NCI-H2227 (cell line): ENCODE measurements at regions not wholly inside any gene's neighbourhood (a gene's known extent, or its start where the extent isn't known, plus 50 kb on each side); places are given as distances from the start of the nearest gene placed in this dataset.
"Not testable (repeated sequence)": the region's sequence is repeated elsewhere in the genome, so short reads cannot be mapped to it uniquely, and the experiment has no call there.

Experiments
- DNase-seq: peaks from one replicate; lab custom pipeline; 2025; ENCODE audit not compliant: unreplicated experiment; lab: John Stamatoyannopoulos, UW

DNA sequence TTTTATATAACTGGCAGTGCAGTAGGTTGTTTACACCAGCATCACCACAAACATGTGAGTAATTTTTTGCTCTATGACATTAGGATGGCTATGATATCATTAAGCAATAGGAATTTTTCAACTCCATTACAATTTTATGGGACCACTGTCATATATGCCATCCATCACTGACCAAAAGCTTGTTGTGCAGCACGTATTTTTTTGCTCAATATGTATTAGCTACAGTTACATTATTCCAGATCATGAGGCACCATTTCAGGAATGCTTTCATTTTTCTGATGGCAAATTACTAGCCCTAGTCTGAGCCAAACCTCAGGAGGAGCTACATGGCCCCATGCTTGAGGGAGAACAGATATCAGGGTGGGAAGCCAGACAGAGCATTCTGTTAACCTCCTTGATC lies 56.8 kb upstream of the DCLK2 start:
- no peak for DNase-seq

DNA sequence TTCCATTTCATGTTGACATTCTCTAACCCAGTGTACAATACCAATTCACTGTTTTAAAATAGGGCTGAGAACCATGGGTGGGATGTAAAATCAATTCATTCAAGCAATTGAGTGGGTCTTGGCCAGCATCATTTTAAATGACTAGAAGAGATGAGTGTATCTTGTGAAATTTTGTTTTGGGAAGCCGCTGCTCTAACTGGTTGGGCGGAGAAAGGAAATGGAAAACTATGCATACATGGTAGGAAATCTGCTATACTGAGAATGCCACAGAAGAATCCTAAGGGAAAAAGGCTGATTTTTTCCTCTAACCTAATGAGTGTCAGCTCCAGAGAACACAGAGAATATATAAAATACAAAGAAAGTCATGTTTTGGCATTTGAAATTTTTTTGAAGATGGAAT lies 54.8 kb upstream of the DCLK2 start:
- DNase-seq: no peak

DNA sequence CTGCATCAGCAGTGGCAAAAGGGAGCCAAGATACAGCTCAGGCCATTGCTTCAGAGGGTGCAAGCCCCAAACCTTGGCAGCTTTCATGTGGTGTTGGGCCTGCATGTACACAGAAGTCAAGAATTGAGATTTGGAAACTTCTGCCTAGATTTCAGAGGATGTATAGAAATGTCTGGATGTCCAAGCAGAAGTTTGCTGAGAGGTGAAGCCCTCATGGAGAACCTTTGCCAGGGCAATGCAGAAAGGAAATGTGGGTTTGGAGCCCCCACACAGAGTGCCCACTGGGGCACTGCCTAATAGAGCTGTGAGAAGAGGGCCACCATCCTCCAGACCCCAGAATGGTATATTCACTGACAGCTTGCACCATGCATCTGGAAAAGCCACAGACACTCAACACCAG lies 51.3 kb upstream of the DCLK2 start:
- DNase-seq: not testable (repeated sequence)
